ENCODE measurements at regions not wholly inside any gene's neighbourhood (a gene's known extent, or its start where the extent isn't known, plus 50 kb on each side); places are given as distances from the start of the nearest gene placed in this dataset.

GRCh38 chr1:201649761-201650622 is 111.1 kb downstream of the NAV1 start:
- TF ChIP-seq CTCF (conservative IDR thresholded peaks at IDR 0.05; ENCODE audit: low read depth, low read length), result no peak
- no peak for TF ChIP-seq EZH2 (IDR thresholded peaks at IDR 0.05; ENCODE audit: borderline replicate concordance, low read depth, low read length, poor library complexity, severe bottlenecking)
